KMS-11 (cell line): ENCODE measurements at regions not wholly inside any gene's neighbourhood (a gene's known extent, or its start where the extent isn't known, plus 50 kb on each side); places are given as distances from the start of the nearest gene placed in this dataset.

Source experiments
- H2AFZ ChIP-seq: fragments of 200-600 bp; sonication (generic); 2 replicates; pipeline ENCODE4 v1.6.1; 2016; ENCODE audit warnings: antibody characterized with exemption, mixed run types, low read depth
- H3K27ac ChIP-seq: fragments of 200-600 bp; sonication (generic); 2 replicates; pipeline ENCODE4 v1.6.1; 2016; ENCODE audit warnings: mild to moderate bottlenecking, mixed run types
- H3K27me3 ChIP-seq: fragments of 200-600 bp; sonication (generic); 2 replicates; pipeline ENCODE4 v1.6.1; 2017; ENCODE audit warnings: mild to moderate bottlenecking, low read depth, mixed run types, moderate library complexity; ENCODE audit not compliant: insufficient read depth
- H3K36me3 ChIP-seq: fragments of 200-600 bp; sonication (generic); 2 replicates; pipeline ENCODE4 v1.6.1; 2017; ENCODE audit warnings: mild to moderate bottlenecking, mixed run types; ENCODE audit not compliant: insufficient read depth
- H3K4me1 ChIP-seq: fragments of 200-600 bp; sonication (generic); 2 replicates; pipeline ENCODE4 v1.6.1; 2016; ENCODE audit warnings: mild to moderate bottlenecking, low read depth, mixed run types; ENCODE audit not compliant: poor library complexity, severe bottlenecking
- H3K4me2 ChIP-seq: fragments of 200-600 bp; sonication (generic); 2 replicates; pipeline ENCODE4 v1.7.0; 2016; ENCODE audit warnings: mild to moderate bottlenecking, mixed run types
- H3K4me3 ChIP-seq: fragments of 200-600 bp; sonication (generic); IDR thresholded peaks from 2 replicates; pipeline ENCODE4 v1.6.1; 2017; ENCODE audit warnings: low read depth, low read length, mixed read lengths; ENCODE audit not compliant: insufficient read depth
- H3K79me2 ChIP-seq: fragments of 200-600 bp; sonication (generic); 2 replicates; pipeline ENCODE4 v1.6.1; 2016; ENCODE audit warnings: low read depth, mixed run types; ENCODE audit not compliant: insufficient read depth
- H3K9ac ChIP-seq: fragments of 200-600 bp; sonication (generic); 2 replicates; pipeline ENCODE4 v1.6.1; 2016; ENCODE audit warnings: mild to moderate bottlenecking, mixed run types
- H4K20me1 ChIP-seq: fragments of 200-600 bp; sonication (generic); 2 replicates; pipeline ENCODE4 v1.6.1; 2016; ENCODE audit warnings: mild to moderate bottlenecking, mixed run types; ENCODE audit not compliant: insufficient read depth
- TF ChIP-seq, protein P1 (sequence below): fragments of 200-600 bp; sonication (generic); conservative IDR thresholded peaks from 2 replicates; pipeline ENCODE4 v1.6.1; 2017; ENCODE audit warnings: low read depth, mild to moderate bottlenecking, antibody characterized with exemption, low read length, moderate library complexity, mixed read lengths

DNA sequence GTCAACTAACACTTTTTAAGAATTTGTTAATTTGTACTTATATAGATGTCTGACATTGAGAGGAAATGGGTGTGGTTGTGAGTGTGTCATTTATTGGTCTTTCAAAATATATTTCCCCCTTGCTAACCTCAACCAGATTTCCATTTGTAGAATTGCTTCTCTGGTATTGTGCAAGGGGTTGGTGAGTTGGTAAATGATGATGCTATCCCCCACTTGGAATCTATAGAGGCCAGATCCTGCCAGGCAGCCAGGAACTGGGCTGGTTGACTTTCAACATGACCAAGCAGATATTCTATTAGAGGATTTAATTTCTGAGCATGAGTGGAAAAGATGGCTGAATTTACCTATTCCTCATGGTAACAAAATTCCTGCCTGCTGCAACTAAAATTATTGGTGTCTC is 306.6 kb upstream of the KIF2A start:
- TF ChIP-seq, protein P1, sequence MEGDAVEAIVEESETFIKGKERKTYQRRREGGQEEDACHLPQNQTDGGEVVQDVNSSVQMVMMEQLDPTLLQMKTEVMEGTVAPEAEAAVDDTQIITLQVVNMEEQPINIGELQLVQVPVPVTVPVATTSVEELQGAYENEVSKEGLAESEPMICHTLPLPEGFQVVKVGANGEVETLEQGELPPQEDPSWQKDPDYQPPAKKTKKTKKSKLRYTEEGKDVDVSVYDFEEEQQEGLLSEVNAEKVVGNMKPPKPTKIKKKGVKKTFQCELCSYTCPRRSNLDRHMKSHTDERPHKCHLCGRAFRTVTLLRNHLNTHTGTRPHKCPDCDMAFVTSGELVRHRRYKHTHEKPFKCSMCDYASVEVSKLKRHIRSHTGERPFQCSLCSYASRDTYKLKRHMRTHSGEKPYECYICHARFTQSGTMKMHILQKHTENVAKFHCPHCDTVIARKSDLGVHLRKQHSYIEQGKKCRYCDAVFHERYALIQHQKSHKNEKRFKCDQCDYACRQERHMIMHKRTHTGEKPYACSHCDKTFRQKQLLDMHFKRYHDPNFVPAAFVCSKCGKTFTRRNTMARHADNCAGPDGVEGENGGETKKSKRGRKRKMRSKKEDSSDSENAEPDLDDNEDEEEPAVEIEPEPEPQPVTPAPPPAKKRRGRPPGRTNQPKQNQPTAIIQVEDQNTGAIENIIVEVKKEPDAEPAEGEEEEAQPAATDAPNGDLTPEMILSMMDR, result no peak
- Histone ChIP-seq H3K79me2 (no peaks in the 10 kb centered on the region), H3K27me3 (no peaks in the 10 kb centered on the region), H3K36me3 (no peaks in the 10 kb centered on the region), H3K4me3 (no peak overlapping the region), H3K9ac (no peak overlapping the region), H3K4me2 (no peak overlapping the region), H2AFZ (no peak overlapping the region), H4K20me1 (no peaks in the 10 kb centered on the region), H3K4me1 (no peaks in the 10 kb centered on the region), H3K27ac (no peak overlapping the region)

DNA sequence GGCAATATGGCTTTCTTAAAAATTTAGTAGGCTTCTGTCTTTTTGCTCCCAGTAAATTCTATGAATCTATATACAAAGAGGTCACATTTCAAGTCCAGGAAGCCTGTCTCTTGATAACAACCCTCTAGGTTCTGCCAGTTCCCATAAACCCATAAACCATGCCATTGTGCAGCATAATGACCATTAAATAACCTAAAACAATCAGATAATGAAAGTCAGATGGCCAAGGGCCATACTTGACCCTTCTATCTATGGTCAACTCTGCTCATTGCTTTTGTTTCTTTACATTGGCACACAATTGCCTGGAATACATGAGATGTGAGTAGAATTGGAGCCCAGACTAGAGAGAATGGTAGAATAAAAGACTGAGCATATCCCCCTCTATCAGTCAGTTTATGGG is 305.4 kb upstream of the KIF2A start:
- H3K79me2 ChIP-seq, result no peaks in the 10 kb centered on the region
- H3K27me3 ChIP-seq, result no peaks in the 10 kb centered on the region
- H3K4me3 ChIP-seq, result no peak overlapping the region
- no peak overlapping the region for H2AFZ ChIP-seq
- H3K36me3 ChIP-seq, result no peaks in the 10 kb centered on the region
- H3K4me2 ChIP-seq, result no peak overlapping the region
- no peak overlapping the region for H3K27ac ChIP-seq
- no peaks in the 10 kb centered on the region for H3K4me1 ChIP-seq
- no peaks in the 10 kb centered on the region for H4K20me1 ChIP-seq
- no peak overlapping the region for H3K9ac ChIP-seq
- TF ChIP-seq, protein P1, result no peak

DNA sequence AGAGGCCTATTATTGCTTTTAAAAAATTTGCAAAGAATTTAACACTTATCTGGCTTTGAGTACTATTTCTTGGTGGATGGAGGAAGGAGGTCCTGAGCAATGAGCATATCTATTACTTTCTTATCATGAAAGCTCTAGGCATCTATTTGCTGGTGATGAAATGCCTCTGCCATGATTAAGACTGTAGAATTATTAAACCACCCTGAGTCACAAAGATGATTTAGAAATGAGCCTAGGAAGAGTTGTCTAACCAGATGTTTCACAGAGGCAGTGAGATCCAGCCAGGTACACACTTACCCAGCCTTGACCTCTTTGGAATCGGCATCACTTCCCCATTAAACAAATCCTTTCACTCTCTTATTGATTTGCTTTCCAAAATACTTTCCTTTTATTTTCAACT is 304.4 kb upstream of the KIF2A start:
- Histone ChIP-seq H3K9ac (no peak overlapping the region), H4K20me1 (no peaks in the 10 kb centered on the region), H3K79me2 (no peaks in the 10 kb centered on the region), H3K27ac (no peak overlapping the region), H3K36me3 (no peaks in the 10 kb centered on the region), H3K4me1 (no peaks in the 10 kb centered on the region), H3K4me3 (no peak overlapping the region), H2AFZ (no peak overlapping the region), H3K27me3 (no peaks in the 10 kb centered on the region), H3K4me2 (no peak overlapping the region)
- TF ChIP-seq, protein P1, result no peak

GRCh38 chr5:62002436-62002835 is 303.6 kb upstream of the KIF2A start:
- H3K4me1 ChIP-seq, result no peaks in the 10 kb centered on the region
- no peak overlapping the region for H2AFZ ChIP-seq
- no peak overlapping the region for H3K27ac ChIP-seq
- no peaks in the 10 kb centered on the region for H3K36me3 ChIP-seq
- TF ChIP-seq, protein P1, result no peak
- H3K27me3 ChIP-seq, result no peaks in the 10 kb centered on the region
- H3K4me2 ChIP-seq, result no peak overlapping the region
- no peaks in the 10 kb centered on the region for H3K79me2 ChIP-seq
- H3K4me3 ChIP-seq, result no peak overlapping the region
- no peak overlapping the region for H3K9ac ChIP-seq
- no peaks in the 10 kb centered on the region for H4K20me1 ChIP-seq

- H3K4me2 ChIP-seq, result no peak overlapping the region
- H2AFZ ChIP-seq, result no peak overlapping the region
- no peaks in the 10 kb centered on the region for H3K27me3 ChIP-seq
- no peaks in the 10 kb centered on the region for H3K79me2 ChIP-seq
- TF ChIP-seq, protein P1, result no peak
- H3K4me3 ChIP-seq, result no peak overlapping the region
- no peak overlapping the region for H3K9ac ChIP-seq
- no peaks in the 10 kb centered on the region for H3K4me1 ChIP-seq
- H3K36me3 ChIP-seq, result no peaks in the 10 kb centered on the region
- no peaks in the 10 kb centered on the region for H4K20me1 ChIP-seq
- no peak overlapping the region for H3K27ac ChIP-seq
Measured at GRCh38 chr5:62005551-62005950, 300.5 kb upstream of the KIF2A start.
